PC-9 (cell line): ENCODE measurements at regions not wholly inside any gene's neighbourhood (a gene's known extent, or its start where the extent isn't known, plus 50 kb on each side); places are given as distances from the start of the nearest gene placed in this dataset.

Experiments used
- CTCF ChIP-seq: fragments of 200-600 bp; sonication (generic); conservative IDR thresholded peaks from 2 replicates; pipeline ENCODE4 v1.6.1; 2017; ENCODE audit warnings: mixed run types, antibody characterized with exemption, mild to moderate bottlenecking, moderate library complexity
- EZH2 ChIP-seq: fragments of 200-600 bp; sonication (generic); IDR thresholded peaks from 2 replicates; pipeline ENCODE4 v1.8.0; 2017; ENCODE audit warnings: antibody characterized with exemption, low read depth

- TF ChIP-seq CTCF (no peak), EZH2 (no peak)
Observed at GRCh38 chr3:103698646-103699045, 1263.8 kb downstream of the ZPLD1 start.
